ENCODE measurements at regions not wholly inside any gene's neighbourhood (a gene's known extent, or its start where the extent isn't known, plus 50 kb on each side); places are given as distances from the start of the nearest gene placed in this dataset.
A peak's percentile ranks its signal among the peaks of the same experiment; 100 is the strongest.
"Not testable (repeated sequence)": the region's sequence is repeated elsewhere in the genome, so short reads cannot be mapped to it uniquely, and the experiment has no call there.

- Mint-ChIP-seq H3K27ac (peak overlapping the region; percentile 31 to 82), H3K9me3 (peaks cover 0 to 4% of the 10 kb centered on the region in 2 donors), H3K36me3 (peaks cover 0 to 29% of the 10 kb centered on the region in 2 donors)
- ATAC-seq (peak; percentile 30 to 34), DNase-seq (ENCODE audit: low spot score in 2 of 2) (no peak)
Observed at GRCh38 chr7:131072505-131073091, 255.1 kb upstream of the MKLN1 start.

GRCh38 chr7:131074043-131074442 lies 253.6 kb upstream of the MKLN1 start:
- ATAC-seq (peak in 1 of 2 donors; percentile 9), DNase-seq (ENCODE audit: low spot score in 2 of 2) (no peak)
- H3K27ac Mint-ChIP-seq: peak overlapping the region in 1 of 2 donors; percentile 84
- H3K36me3 Mint-ChIP-seq: peaks cover 0 to 29% of the 10 kb centered on the region in 2 donors
- H3K9me3 Mint-ChIP-seq: peaks cover 0 to 4% of the 10 kb centered on the region in 2 donors

GRCh38 chr7:131074585-131074984 lies 253.1 kb upstream of the MKLN1 start:
- H3K27ac Mint-ChIP-seq: peak overlapping the region; percentile 45 to 84
- DNase-seq (ENCODE audit: low spot score in 2 of 2): no peak
- H3K36me3 Mint-ChIP-seq: peaks cover 0 to 29% of the 10 kb centered on the region in 2 donors
- no peak for ATAC-seq
- peaks cover 0 to 4% of the 10 kb centered on the region in 2 donors for H3K9me3 Mint-ChIP-seq

GRCh38 chr7:131075406-131075805 lies 252.3 kb upstream of the MKLN1 start:
- peaks cover 0 to 29% of the 10 kb centered on the region in 2 donors for H3K36me3 Mint-ChIP-seq
- DNase-seq (ENCODE audit: low spot score in 2 of 2): no peak
- peaks cover 0 to 4% of the 10 kb centered on the region in 2 donors for H3K9me3 Mint-ChIP-seq
- no peak for ATAC-seq
- peak overlapping the region; percentile 45 to 72 for H3K27ac Mint-ChIP-seq

GRCh38 chr7:131076032-131076431 lies 251.6 kb upstream of the MKLN1 start:
- Mint-ChIP-seq H3K27ac (peak overlapping the region in 1 of 2 donors; percentile 45), H3K9me3 (peaks cover 0 to 4% of the 10 kb centered on the region in 2 donors), H3K36me3 (peaks cover 0 to 29% of the 10 kb centered on the region in 2 donors)
- no peak for DNase-seq (ENCODE audit: low spot score in 2 of 2)
- no peak for ATAC-seq

GRCh38 chr7:131076711-131077181 lies 250.9 kb upstream of the MKLN1 start:
- ATAC-seq: peak; percentile 35 to 49
- peaks cover 0 to 4% of the 10 kb centered on the region in 2 donors for H3K9me3 Mint-ChIP-seq
- no peak for DNase-seq (ENCODE audit: low spot score in 2 of 2)
- H3K27ac Mint-ChIP-seq: peak overlapping the region; percentile 45 to 85
- peaks cover 0 to 29% of the 10 kb centered on the region in 2 donors for H3K36me3 Mint-ChIP-seq

- ATAC-seq: no peak
- Mint-ChIP-seq H3K36me3 (peaks cover 0 to 26% of the 10 kb centered on the region in 2 donors), H3K27ac (no peak overlapping the region), H3K9me3 (peaks cover 0 to 9% of the 10 kb centered on the region in 2 donors)
- no peak for DNase-seq (ENCODE audit: low spot score in 2 of 2)
Observed at GRCh38 chr7:131077735-131078134, 249.9 kb upstream of the MKLN1 start.

- H3K27ac Mint-ChIP-seq: no peak overlapping the region
- DNase-seq (ENCODE audit: low spot score in 2 of 2) (no peak), ATAC-seq (no peak)
- peaks cover 0 to 26% of the 10 kb centered on the region in 2 donors for H3K36me3 Mint-ChIP-seq
- peaks cover 0 to 18% of the 10 kb centered on the region in 2 donors for H3K9me3 Mint-ChIP-seq
Observed at GRCh38 chr7:131080754-131081153, 246.9 kb upstream of the MKLN1 start.

GRCh38 chr7:131081308-131081707 lies 246.4 kb upstream of the MKLN1 start:
- ATAC-seq (no peak), DNase-seq (ENCODE audit: low spot score in 2 of 2) (no peak)
- Mint-ChIP-seq H3K9me3 (peaks cover 0 to 18% of the 10 kb centered on the region in 2 donors), H3K27ac (no peak overlapping the region), H3K36me3 (peaks cover 0 to 27% of the 10 kb centered on the region in 2 donors)

- H3K9me3 Mint-ChIP-seq: peaks cover 0 to 18% of the 10 kb centered on the region in 2 donors
- no peak for DNase-seq (ENCODE audit: low spot score in 2 of 2)
- no peak overlapping the region for H3K27ac Mint-ChIP-seq
- H3K36me3 Mint-ChIP-seq: peaks cover 0 to 32% of the 10 kb centered on the region in 2 donors
- ATAC-seq: no peak
Observed at GRCh38 chr7:131083781-131084180, 243.9 kb upstream of the MKLN1 start.

- peak overlapping the region in 1 of 2 donors; percentile 33 for H3K27ac Mint-ChIP-seq
- not testable (repeated sequence) for ATAC-seq; DNase-seq (ENCODE audit: low spot score in 2 of 2)
- H3K36me3 Mint-ChIP-seq: peaks cover 0 to 36% of the 10 kb centered on the region in 2 donors
- peaks cover 0 to 18% of the 10 kb centered on the region in 2 donors for H3K9me3 Mint-ChIP-seq
Observed at GRCh38 chr7:131084336-131084735, 243.3 kb upstream of the MKLN1 start.

- peak in 1 of 2 donors; percentile 3 for ATAC-seq
- Mint-ChIP-seq H3K36me3 (peaks cover 0 to 47% of the 10 kb centered on the region in 2 donors), H3K27ac (no peak overlapping the region), H3K9me3 (peaks cover 0 to 19% of the 10 kb centered on the region in 2 donors)
- DNase-seq (ENCODE audit: low spot score in 2 of 2): no peak
Observed at GRCh38 chr7:131087756-131088658, 239.7 kb upstream of the MKLN1 start.

- DNase-seq (ENCODE audit: low spot score in 2 of 2): no peak
- H3K27ac Mint-ChIP-seq: no peak overlapping the region
- peaks cover 0 to 11% of the 10 kb centered on the region in 2 donors for H3K9me3 Mint-ChIP-seq
- peak in 1 of 2 donors; percentile 6 for ATAC-seq
- peaks cover 0 to 34% of the 10 kb centered on the region in 2 donors for H3K36me3 Mint-ChIP-seq
Observed at GRCh38 chr7:131090188-131090587, 237.5 kb upstream of the MKLN1 start.

- DNase-seq (ENCODE audit: low spot score in 2 of 2) (no peak), ATAC-seq (peak in 1 of 2 donors; percentile 10)
- H3K27ac Mint-ChIP-seq: peak overlapping the region; percentile 22 to 62
- peaks cover 0 to 5% of the 10 kb centered on the region in 2 donors for H3K9me3 Mint-ChIP-seq
- H3K36me3 Mint-ChIP-seq: peaks cover 0 to 27% of the 10 kb centered on the region in 2 donors
Observed at GRCh38 chr7:131090886-131091692, 236.6 kb upstream of the MKLN1 start.

GRCh38 chr7:131094685-131095084 lies 233.0 kb upstream of the MKLN1 start:
- H3K9me3 Mint-ChIP-seq: peaks cover 0 to 5% of the 10 kb centered on the region in 2 donors
- peaks cover 0 to 22% of the 10 kb centered on the region in 2 donors for H3K36me3 Mint-ChIP-seq
- DNase-seq (ENCODE audit: low spot score in 2 of 2) (no peak), ATAC-seq (no peak)
- no peak overlapping the region for H3K27ac Mint-ChIP-seq

- Mint-ChIP-seq H3K36me3 (peaks cover 0 to 22% of the 10 kb centered on the region in 2 donors), H3K9me3 (peaks cover 0 to 5% of the 10 kb centered on the region in 2 donors), H3K27ac (no peak overlapping the region)
- ATAC-seq: no peak
- no peak for DNase-seq (ENCODE audit: low spot score in 2 of 2)
Observed at GRCh38 chr7:131095346-131095745, 232.3 kb upstream of the MKLN1 start.
